T-helper 17 cell (primary cell): ENCODE measurements at regions not wholly inside any gene's neighbourhood (a gene's known extent, or its start where the extent isn't known, plus 50 kb on each side); places are given as distances from the start of the nearest gene placed in this dataset.

ENCODE experiments used
- ATAC-seq: fragments of 150-1000 bp; cut with Tn5 transposase; 2 replicates; pipeline ENCODE4 v1.10.0; 2021; ENCODE audit warnings: mild to moderate bottlenecking, moderate library complexity
- DNase-seq, 3 donors: peaks; one replicate each; pipeline versions ENCODE4 v3.0.0 to v3.0.0-alpha.2; 2020 to 2021
- H3K9me3 ChIP-seq: one replicate; pipeline ENCODE4 v1.7.0; 2013; ENCODE audit warnings: low read length, mild to moderate bottlenecking; ENCODE audit not compliant: control insufficient read depth, poor library complexity, severe bottlenecking
- H3K27ac Mint-ChIP-seq: one replicate; pipeline ENCODE4 v1.8.0; 2022; ENCODE audit warnings: mild to moderate bottlenecking, moderate library complexity, mixed read lengths
- H3K27me3 Mint-ChIP-seq: one replicate; pipeline ENCODE4 v1.8.0; 2022; ENCODE audit warnings: mixed read lengths
- H3K36me3 Mint-ChIP-seq: one replicate; pipeline ENCODE4 v1.8.0; 2022; ENCODE audit warnings: low read depth, mixed read lengths
- H3K4me1 Mint-ChIP-seq: one replicate; pipeline ENCODE4 v1.8.0; 2022; ENCODE audit warnings: mild to moderate bottlenecking, mixed read lengths
- H3K4me3 Mint-ChIP-seq: one replicate; pipeline ENCODE4 v1.8.0; 2022; ENCODE audit warnings: mild to moderate bottlenecking, moderate library complexity, mixed read lengths

DNA sequence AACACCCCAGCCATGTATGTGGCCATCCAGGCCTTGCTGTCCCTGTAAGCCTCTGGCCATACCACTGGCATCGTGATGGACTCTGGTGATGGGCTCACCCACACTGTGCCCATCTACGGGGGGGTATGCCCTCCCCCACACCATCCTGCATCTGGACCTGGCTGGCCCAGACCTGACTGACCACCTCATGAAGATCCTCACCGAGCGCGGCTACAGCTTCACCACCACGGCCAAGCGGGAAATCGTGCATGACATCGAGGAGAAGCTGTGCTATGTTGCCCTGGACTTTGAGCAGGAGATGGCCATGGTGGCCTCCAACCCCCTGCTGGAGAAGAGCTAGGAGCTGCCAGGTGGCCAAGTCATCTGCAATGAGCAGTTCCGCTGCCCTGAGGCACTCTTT is 80.4 kb upstream of the ZCCHC2 start:
- H3K27me3 Mint-ChIP-seq, result peaks cover 34% of the 10 kb centered on the region
- H3K4me1 Mint-ChIP-seq, result peaks cover 5% of the 10 kb centered on the region
- ATAC-seq, result no peak

GRCh38 chr18:62445386-62445917 is 77.4 kb upstream of the ZCCHC2 start:
- no peaks in the 10 kb centered on the region for H3K36me3 Mint-ChIP-seq
- DNase-seq (no peak), ATAC-seq (no peak)
- H3K27ac Mint-ChIP-seq, result peak overlapping the region; percentile 11
- H3K9me3 ChIP-seq, result no peaks in the 10 kb centered on the region
- H3K4me1 Mint-ChIP-seq, result peaks cover 5% of the 10 kb centered on the region
- no peak overlapping the region for H3K4me3 Mint-ChIP-seq
- peaks cover 31% of the 10 kb centered on the region for H3K27me3 Mint-ChIP-seq

More for the DNA sequence above, 80.4 kb upstream of the ZCCHC2 start:
- no peak overlapping the region for H3K4me3 Mint-ChIP-seq
- DNase-seq, result no peak
- no peaks in the 10 kb centered on the region for H3K36me3 Mint-ChIP-seq
- H3K9me3 ChIP-seq, result no peaks in the 10 kb centered on the region
- H3K27ac Mint-ChIP-seq, result no peak overlapping the region

DNA sequence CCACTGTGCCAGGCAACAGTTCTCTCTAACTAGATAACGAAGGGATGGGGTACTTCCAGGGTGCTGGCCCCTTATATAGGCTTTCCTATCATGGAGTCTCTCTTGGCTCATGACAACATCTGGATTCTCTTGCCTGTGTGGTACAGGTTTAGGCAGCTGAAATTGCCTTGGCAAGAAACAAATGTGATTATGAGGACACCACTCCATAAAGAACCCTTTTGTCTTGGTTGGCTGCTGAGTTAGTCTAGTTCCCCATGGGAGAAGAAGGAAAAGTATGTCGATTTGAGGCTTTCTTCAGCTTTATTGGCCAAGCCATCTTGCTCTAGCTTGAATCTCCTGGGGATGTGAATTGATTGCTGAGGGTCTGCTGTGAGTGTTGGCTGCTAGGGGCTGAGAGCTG is 76.3 kb upstream of the ZCCHC2 start:
- no peak overlapping the region for H3K4me3 Mint-ChIP-seq
- H3K36me3 Mint-ChIP-seq, result no peaks in the 10 kb centered on the region
- H3K27ac Mint-ChIP-seq, result no peak overlapping the region

DNA sequence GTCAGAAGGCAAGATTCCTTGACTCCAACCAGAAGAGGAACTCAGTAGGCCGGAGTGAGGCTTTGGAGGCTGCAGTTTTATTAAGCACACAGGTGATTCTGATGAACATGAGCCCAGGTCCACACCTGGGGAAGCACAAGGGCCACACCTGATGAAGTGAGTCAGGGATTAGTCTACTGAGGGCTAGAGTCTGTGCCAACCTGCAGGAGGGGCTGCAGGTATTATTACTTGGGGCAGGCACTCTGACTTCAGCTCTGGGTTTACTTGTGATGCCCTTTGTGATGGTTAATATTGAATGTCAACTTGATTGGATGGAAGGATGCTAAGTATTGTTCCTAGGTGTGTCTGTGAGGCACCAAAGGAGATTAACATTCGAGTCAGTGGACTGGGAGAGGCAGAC is 75.2 kb upstream of the ZCCHC2 start:
- Mint-ChIP-seq H3K4me3 (no peak overlapping the region), H3K4me1 (peaks cover 6% of the 10 kb centered on the region), H3K27ac (no peak overlapping the region), H3K27me3 (peaks cover 31% of the 10 kb centered on the region), H3K36me3 (no peaks in the 10 kb centered on the region)
- no peaks in the 10 kb centered on the region for H3K9me3 ChIP-seq
- DNase-seq, result no peak
- ATAC-seq, result no peak

More for the DNA sequence above, 76.3 kb upstream of the ZCCHC2 start:
- peaks cover 40% of the 10 kb centered on the region for H3K27me3 Mint-ChIP-seq
- H3K9me3 ChIP-seq, result no peaks in the 10 kb centered on the region
- DNase-seq (no peak), ATAC-seq (no peak)
- H3K4me1 Mint-ChIP-seq, result peaks cover 6% of the 10 kb centered on the region

DNA sequence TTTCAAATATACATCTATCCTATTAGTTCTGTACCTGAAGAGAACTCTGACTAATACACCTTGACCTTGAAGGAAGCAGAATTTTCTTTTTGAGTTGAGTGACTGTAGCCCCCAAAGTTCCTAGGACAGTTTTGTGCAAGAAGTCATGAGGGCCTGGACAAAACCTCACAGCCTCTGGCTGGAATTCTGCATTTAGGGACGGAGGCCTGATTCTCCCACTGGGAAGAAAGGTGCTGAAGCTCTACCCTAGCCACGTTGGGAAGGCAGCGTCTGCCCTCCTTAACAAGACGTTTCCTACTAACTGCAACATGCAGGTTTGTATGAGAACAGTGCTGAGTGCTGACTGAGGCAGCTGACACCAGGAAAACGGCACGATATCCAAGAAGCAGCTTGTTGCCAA is 74.4 kb upstream of the ZCCHC2 start:
- no peaks in the 10 kb centered on the region for H3K9me3 ChIP-seq
- no peak for ATAC-seq
- H3K4me1 Mint-ChIP-seq, result peaks cover 6% of the 10 kb centered on the region
- H3K36me3 Mint-ChIP-seq, result peaks cover under 1% of the 10 kb centered on the region
- H3K27me3 Mint-ChIP-seq, result peaks cover 28% of the 10 kb centered on the region
- H3K4me3 Mint-ChIP-seq, result no peak overlapping the region
- no peak overlapping the region for H3K27ac Mint-ChIP-seq
- no peak for DNase-seq

- H3K27me3 Mint-ChIP-seq, result peaks cover 38% of the 10 kb centered on the region
- H3K9me3 ChIP-seq, result no peaks in the 10 kb centered on the region
- H3K36me3 Mint-ChIP-seq, result peaks cover 2% of the 10 kb centered on the region
- no peak overlapping the region for H3K4me3 Mint-ChIP-seq
- no peak overlapping the region for H3K27ac Mint-ChIP-seq
- DNase-seq (no peak), ATAC-seq (no peak)
- peaks cover 6% of the 10 kb centered on the region for H3K4me1 Mint-ChIP-seq
Measured at GRCh38 chr18:62449490-62450104, 73.2 kb upstream of the ZCCHC2 start.

GRCh38 chr18:62450175-62450545 is 72.7 kb upstream of the ZCCHC2 start:
- Mint-ChIP-seq H3K4me1 (peaks cover 4% of the 10 kb centered on the region), H3K4me3 (no peak overlapping the region), H3K36me3 (peaks cover 2% of the 10 kb centered on the region), H3K27ac (no peak overlapping the region), H3K27me3 (peaks cover 37% of the 10 kb centered on the region)
- no peaks in the 10 kb centered on the region for H3K9me3 ChIP-seq
- DNase-seq (no peak), ATAC-seq (no peak)

DNA sequence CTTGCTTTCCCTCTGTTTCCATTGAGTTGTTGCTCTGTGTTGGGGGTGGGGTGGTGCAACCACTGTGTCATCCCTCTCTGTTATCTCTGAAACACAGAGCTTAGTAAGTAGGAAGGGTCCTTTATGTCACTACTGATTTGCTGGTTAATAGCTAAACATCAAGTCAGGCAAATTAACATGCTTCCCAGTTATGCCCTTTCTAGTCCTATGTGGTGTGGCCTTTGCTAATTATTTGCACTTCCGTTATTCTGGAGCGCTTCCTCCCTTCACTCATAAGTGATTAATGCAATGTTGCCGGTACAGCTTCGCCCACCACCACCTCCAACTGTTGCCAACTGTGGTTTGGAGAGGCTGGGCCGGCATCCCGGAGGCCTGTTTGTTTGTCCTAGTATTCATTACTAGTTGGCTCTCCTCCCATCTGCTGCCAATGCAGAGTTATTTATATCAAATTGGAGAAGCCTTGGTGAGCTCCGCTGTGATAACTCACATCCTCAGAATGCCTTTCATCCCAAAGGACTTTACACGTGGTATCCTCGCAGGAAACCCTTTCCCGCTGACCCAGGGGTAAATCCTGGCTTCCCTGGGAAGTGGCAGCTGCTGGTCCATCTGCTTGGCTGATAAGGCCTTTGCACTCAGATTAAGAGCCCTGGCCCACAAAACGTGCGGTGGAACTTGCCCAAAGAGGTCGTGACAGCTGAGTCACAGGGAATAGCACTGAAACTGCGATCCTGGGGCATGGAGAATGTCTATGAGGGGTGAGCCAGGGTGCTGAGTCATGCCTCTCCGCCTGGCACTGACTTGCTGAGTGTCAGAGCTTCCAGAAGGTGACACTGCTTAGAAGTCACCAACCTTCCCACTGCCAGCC is 72.0 kb upstream of the ZCCHC2 start:
- H3K27ac Mint-ChIP-seq, result no peak overlapping the region
- H3K4me1 Mint-ChIP-seq, result peaks cover 2% of the 10 kb centered on the region
- peaks cover 37% of the 10 kb centered on the region for H3K27me3 Mint-ChIP-seq
- H3K36me3 Mint-ChIP-seq, result peaks cover 2% of the 10 kb centered on the region
- H3K9me3 ChIP-seq, result no peaks in the 10 kb centered on the region
- ATAC-seq (no peak), DNase-seq (no peak)
- H3K4me3 Mint-ChIP-seq, result no peak overlapping the region

DNA sequence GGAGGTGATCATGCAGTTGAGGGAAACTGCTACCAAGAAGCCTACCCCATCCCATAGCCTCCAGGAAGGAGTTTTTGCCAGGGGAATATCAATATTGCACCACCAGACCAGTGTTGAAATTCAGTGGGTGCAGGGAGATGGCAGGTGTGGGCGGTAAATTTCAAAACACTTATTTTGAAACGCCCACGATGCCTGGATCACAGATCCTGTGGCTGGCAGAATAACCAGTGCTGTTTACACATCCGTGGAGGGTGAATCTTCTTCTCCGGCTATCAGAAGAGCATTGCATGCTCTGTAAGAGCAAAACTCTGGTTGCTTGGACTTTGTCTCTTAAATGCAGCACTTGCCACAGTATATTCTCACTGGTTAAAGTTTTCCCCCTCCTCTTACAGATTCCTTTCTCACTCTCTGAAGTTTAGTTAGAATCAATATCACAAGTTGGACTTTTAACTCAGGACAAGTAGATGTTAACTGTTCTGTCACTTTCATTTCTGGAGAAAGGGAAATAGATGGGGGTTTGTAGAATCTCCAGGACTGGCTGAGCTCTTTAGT is 70.5 kb upstream of the ZCCHC2 start:
- Mint-ChIP-seq H3K4me1 (peaks cover 2% of the 10 kb centered on the region), H3K27ac (no peak overlapping the region), H3K27me3 (peaks cover 27% of the 10 kb centered on the region), H3K4me3 (no peak overlapping the region), H3K36me3 (peaks cover 2% of the 10 kb centered on the region)
- H3K9me3 ChIP-seq, result no peaks in the 10 kb centered on the region
- ATAC-seq (no peak), DNase-seq (no peak)

- Mint-ChIP-seq H3K4me3 (no peak overlapping the region), H3K4me1 (peaks cover 2% of the 10 kb centered on the region), H3K27me3 (peaks cover 24% of the 10 kb centered on the region), H3K36me3 (peaks cover 2% of the 10 kb centered on the region), H3K27ac (no peak overlapping the region)
- ATAC-seq (no peak), DNase-seq (no peak)
- no peaks in the 10 kb centered on the region for H3K9me3 ChIP-seq
Measured at GRCh38 chr18:62453864-62454263, 69.0 kb upstream of the ZCCHC2 start.

DNA sequence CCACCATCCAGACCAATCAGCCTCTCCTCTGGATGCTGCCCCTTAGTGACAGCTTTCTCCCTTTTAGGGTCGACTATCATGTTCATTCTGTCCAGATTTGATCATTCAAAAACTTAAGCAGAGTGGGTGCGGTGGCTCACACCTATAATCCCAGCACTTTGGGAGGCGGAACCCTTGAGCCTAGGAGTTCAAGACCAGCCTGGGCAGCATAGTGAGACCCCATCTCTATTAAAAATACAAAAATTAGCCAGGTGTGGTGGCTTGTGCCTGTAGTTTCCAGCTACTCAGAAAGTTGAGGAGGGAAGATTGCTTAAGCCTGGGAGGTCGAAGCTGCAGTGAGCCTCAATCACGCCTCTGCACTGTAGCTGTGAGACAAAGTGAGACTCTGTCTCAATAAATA is 68.3 kb upstream of the ZCCHC2 start:
- Mint-ChIP-seq H3K4me1 (peaks cover 2% of the 10 kb centered on the region), H3K36me3 (peaks cover 2% of the 10 kb centered on the region), H3K4me3 (no peak overlapping the region), H3K27ac (no peak overlapping the region), H3K27me3 (peaks cover 24% of the 10 kb centered on the region)
- ATAC-seq, result no peak
- no peaks in the 10 kb centered on the region for H3K9me3 ChIP-seq
- DNase-seq, result no peak

GRCh38 chr18:62455222-62455621 is 67.6 kb upstream of the ZCCHC2 start:
- no peaks in the 10 kb centered on the region for H3K9me3 ChIP-seq
- Mint-ChIP-seq H3K27me3 (peaks cover 24% of the 10 kb centered on the region), H3K4me1 (peaks cover 2% of the 10 kb centered on the region), H3K36me3 (peaks cover 2% of the 10 kb centered on the region), H3K27ac (no peak overlapping the region), H3K4me3 (no peak overlapping the region)
- no peak for ATAC-seq
- DNase-seq, result no peak

DNA sequence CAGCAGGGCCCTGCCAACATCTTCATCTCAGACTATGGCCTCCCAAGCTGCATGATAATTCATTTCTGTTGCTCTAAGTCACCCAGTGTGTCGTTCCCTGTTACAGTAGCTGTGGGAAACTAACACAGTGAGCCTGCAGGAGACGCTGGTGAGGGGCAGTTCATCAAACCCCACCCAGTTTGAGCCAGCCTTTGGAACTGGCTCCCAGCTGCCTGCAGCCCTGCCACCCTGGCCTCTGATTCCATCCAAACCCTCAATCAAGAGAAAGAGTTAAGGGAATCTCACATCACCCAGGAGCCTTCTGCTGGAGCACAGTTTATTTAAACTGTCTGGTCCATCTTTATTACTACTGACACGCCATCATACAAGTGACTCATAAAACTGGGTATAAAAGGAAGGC is 64.9 kb upstream of the ZCCHC2 start:
- no peak overlapping the region for H3K27ac Mint-ChIP-seq
- H3K4me3 Mint-ChIP-seq, result no peak overlapping the region
- H3K27me3 Mint-ChIP-seq, result peaks cover 15% of the 10 kb centered on the region
- H3K36me3 Mint-ChIP-seq, result peaks cover 2% of the 10 kb centered on the region
- H3K9me3 ChIP-seq, result no peaks in the 10 kb centered on the region
- DNase-seq (no peak), ATAC-seq (no peak)
- no peaks in the 10 kb centered on the region for H3K4me1 Mint-ChIP-seq
